ENCODE measurements at regions not wholly inside any gene's neighbourhood (a gene's known extent, or its start where the extent isn't known, plus 50 kb on each side); places are given as distances from the start of the nearest gene placed in this dataset.

DNA sequence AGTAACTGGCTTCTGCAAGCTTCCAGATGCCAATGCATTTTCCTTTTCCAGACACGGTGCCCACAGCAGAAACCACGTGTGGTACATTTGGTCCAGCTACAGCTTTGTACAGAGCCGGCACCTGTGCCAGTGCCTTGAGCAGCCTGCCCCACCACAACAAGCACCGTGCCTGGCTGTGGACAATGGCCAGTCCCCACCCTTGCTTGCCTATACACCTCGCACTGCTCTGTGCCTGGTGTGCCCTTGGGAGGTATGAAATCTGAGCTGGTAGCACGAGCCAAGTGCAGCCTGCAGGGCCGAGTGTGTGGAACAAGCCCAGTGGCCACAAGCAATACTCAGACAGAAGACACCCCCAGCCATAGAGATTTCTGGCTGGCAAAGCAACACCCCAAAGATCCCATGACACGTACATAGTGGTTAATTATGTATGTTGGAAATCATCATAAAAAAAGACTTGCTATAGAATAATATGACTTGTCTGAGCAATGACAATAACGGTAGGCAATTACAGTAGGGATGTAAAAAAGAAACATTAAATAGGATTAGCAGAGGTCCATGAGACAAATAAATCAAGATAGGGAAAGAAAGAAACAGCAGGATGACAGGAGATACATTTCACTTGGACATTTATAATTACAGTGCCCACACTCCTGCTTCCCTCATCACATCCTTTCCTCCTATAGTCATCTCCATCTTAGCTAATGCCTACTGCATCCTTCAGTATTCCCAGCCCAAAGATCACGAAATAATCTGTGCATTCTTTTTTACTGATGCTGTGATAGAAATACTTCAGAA is 1399.5 kb downstream of the PCDH9 start:
- Histone ChIP-seq H3K79me2 (no peaks in the 10 kb centered on the region), H3K27me3 (no peaks in the 10 kb centered on the region), H3K4me1 (ENCODE audit: insufficient read depth) (no peaks in the 10 kb centered on the region), H3K9me2 (replicated peaks; ENCODE audit: insufficient read depth) (no peaks in the 10 kb centered on the region), H2AFZ (no peak overlapping the region), H3K36me3 (replicated peaks; ENCODE audit: insufficient read depth, low read depth) (no peaks in the 10 kb centered on the region), H3K4me2 (no peak overlapping the region), H4K20me1 (ENCODE audit: insufficient read depth, poor library complexity, severe bottlenecking) (no peaks in the 10 kb centered on the region), H3K27ac (no peak overlapping the region), H3K9me3 (ENCODE audit: low read depth) (no peaks in the 10 kb centered on the region), H3K4me3 (no peak overlapping the region)
- 87% methylated on average over 10 of the region's 10 CpGs for WGBS (ENCODE audit: low lambda C conversion rate, missing lambda C conversion rate)
- TF ChIP-seq EZH2 (IDR thresholded peaks at IDR 0.05; ENCODE audit: borderline replicate concordance) (no peak), EZH2phosphoT487 (IDR thresholded peaks at IDR 0.05; ENCODE audit: low read depth, severe bottlenecking, unreplicated experiment) (no peak)
- TF ChIP-seq, protein P1, sequence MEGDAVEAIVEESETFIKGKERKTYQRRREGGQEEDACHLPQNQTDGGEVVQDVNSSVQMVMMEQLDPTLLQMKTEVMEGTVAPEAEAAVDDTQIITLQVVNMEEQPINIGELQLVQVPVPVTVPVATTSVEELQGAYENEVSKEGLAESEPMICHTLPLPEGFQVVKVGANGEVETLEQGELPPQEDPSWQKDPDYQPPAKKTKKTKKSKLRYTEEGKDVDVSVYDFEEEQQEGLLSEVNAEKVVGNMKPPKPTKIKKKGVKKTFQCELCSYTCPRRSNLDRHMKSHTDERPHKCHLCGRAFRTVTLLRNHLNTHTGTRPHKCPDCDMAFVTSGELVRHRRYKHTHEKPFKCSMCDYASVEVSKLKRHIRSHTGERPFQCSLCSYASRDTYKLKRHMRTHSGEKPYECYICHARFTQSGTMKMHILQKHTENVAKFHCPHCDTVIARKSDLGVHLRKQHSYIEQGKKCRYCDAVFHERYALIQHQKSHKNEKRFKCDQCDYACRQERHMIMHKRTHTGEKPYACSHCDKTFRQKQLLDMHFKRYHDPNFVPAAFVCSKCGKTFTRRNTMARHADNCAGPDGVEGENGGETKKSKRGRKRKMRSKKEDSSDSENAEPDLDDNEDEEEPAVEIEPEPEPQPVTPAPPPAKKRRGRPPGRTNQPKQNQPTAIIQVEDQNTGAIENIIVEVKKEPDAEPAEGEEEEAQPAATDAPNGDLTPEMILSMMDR (IDR thresholded peaks at IDR 0.05; ENCODE audit: poor library complexity): no peak
- DNase-seq (ENCODE audit: low spot score): no peak

- H3K4me1 ChIP-seq (ENCODE audit: insufficient read depth): no peaks in the 10 kb centered on the region
- no peaks in the 10 kb centered on the region for H3K36me3 ChIP-seq (replicated peaks; ENCODE audit: insufficient read depth, low read depth)
- H2AFZ ChIP-seq: no peak overlapping the region
- H3K4me2 ChIP-seq: no peak overlapping the region
- H3K9me2 ChIP-seq (replicated peaks; ENCODE audit: insufficient read depth): no peaks in the 10 kb centered on the region
- H3K9me3 ChIP-seq (ENCODE audit: low read depth): no peaks in the 10 kb centered on the region
- no peak for TF ChIP-seq EZH2phosphoT487 (IDR thresholded peaks at IDR 0.05; ENCODE audit: low read depth, severe bottlenecking, unreplicated experiment)
- TF ChIP-seq, protein P1 (IDR thresholded peaks at IDR 0.05; ENCODE audit: poor library complexity): no peak
- no peak for TF ChIP-seq EZH2 (IDR thresholded peaks at IDR 0.05; ENCODE audit: borderline replicate concordance)
- no peaks in the 10 kb centered on the region for H3K79me2 ChIP-seq
- no peaks in the 10 kb centered on the region for H3K27me3 ChIP-seq
- WGBS (ENCODE audit: low lambda C conversion rate, missing lambda C conversion rate): 98% methylated on average over 16 of the region's 16 CpGs
- H3K27ac ChIP-seq: no peak overlapping the region
- no peak for DNase-seq (ENCODE audit: low spot score)
- no peak overlapping the region for H3K4me3 ChIP-seq
- no peaks in the 10 kb centered on the region for H4K20me1 ChIP-seq (ENCODE audit: insufficient read depth, poor library complexity, severe bottlenecking)
Measured at GRCh38 chr13:65829241-65830008, 1400.7 kb downstream of the PCDH9 start.

GRCh38 chr13:65826657-65827056 is 1403.5 kb downstream of the PCDH9 start:
- no peaks in the 10 kb centered on the region for H3K4me1 ChIP-seq (ENCODE audit: insufficient read depth)
- H3K4me3 ChIP-seq: no peak overlapping the region
- no peak for TF ChIP-seq EZH2phosphoT487 (IDR thresholded peaks at IDR 0.05; ENCODE audit: low read depth, severe bottlenecking, unreplicated experiment)
- TF ChIP-seq, protein P1 (IDR thresholded peaks at IDR 0.05; ENCODE audit: poor library complexity): no peak
- no peak for TF ChIP-seq EZH2 (IDR thresholded peaks at IDR 0.05; ENCODE audit: borderline replicate concordance)
- DNase-seq (ENCODE audit: low spot score): no peak
- WGBS (ENCODE audit: low lambda C conversion rate, missing lambda C conversion rate): 78% methylated on average over 5 of the region's 5 CpGs
- H4K20me1 ChIP-seq (ENCODE audit: insufficient read depth, poor library complexity, severe bottlenecking): no peaks in the 10 kb centered on the region
- no peaks in the 10 kb centered on the region for H3K9me2 ChIP-seq (replicated peaks; ENCODE audit: insufficient read depth)
- H2AFZ ChIP-seq: no peak overlapping the region
- no peaks in the 10 kb centered on the region for H3K9me3 ChIP-seq (ENCODE audit: low read depth)
- no peaks in the 10 kb centered on the region for H3K36me3 ChIP-seq (replicated peaks; ENCODE audit: insufficient read depth, low read depth)
- no peaks in the 10 kb centered on the region for H3K79me2 ChIP-seq
- H3K4me2 ChIP-seq: no peak overlapping the region
- no peak overlapping the region for H3K27ac ChIP-seq
- no peaks in the 10 kb centered on the region for H3K27me3 ChIP-seq

Measured in hepatocyte (in vitro differentiated cells).